GM19238 (cell line): ENCODE measurements at regions not wholly inside any gene's neighbourhood (a gene's known extent, or its start where the extent isn't known, plus 50 kb on each side); places are given as distances from the start of the nearest gene placed in this dataset.
A peak's percentile ranks its signal among the peaks of the same experiment; 100 is the strongest.
"Not testable (repeated sequence)": the region's sequence is repeated elsewhere in the genome, so short reads cannot be mapped to it uniquely, and the experiment has no call there.

Source experiments
- DNase-seq: peaks from one replicate; pipeline ENCODE4 v3.0.0; 2011; ENCODE audit warnings: low spot score; ENCODE audit not compliant: insufficient read length

GRCh38 chrX:10676235-10676957 lies 56.0 kb upstream of the MID1 start:
- no peak for DNase-seq

GRCh38 chrX:10677490-10677889 lies 57.1 kb upstream of the MID1 start:
- DNase-seq, result no peak

- no peak for DNase-seq
Measured at GRCh38 chrX:10679387-10679786, 59.0 kb upstream of the MID1 start.

GRCh38 chrX:10681167-10681566 lies 60.8 kb upstream of the MID1 start:
- DNase-seq, result no peak

- not testable (repeated sequence) for DNase-seq
Measured at GRCh38 chrX:10683631-10684030, 63.2 kb upstream of the MID1 start.

GRCh38 chrX:10685923-10686595 lies 65.7 kb upstream of the MID1 start:
- DNase-seq, result no peak

- not testable (repeated sequence) for DNase-seq
Measured at GRCh38 chrX:10691751-10692150, 71.4 kb upstream of the MID1 start.

- DNase-seq, result no peak
Measured at GRCh38 chrX:10697616-10698317, 77.4 kb upstream of the MID1 start.

- DNase-seq, result no peak
Measured at GRCh38 chrX:10698318-10698640, 77.9 kb upstream of the MID1 start.

- DNase-seq, result no peak
Measured at GRCh38 chrX:10702031-10702430, 81.6 kb upstream of the MID1 start.

- not testable (repeated sequence) for DNase-seq
Measured at GRCh38 chrX:10706342-10706741, 86.0 kb upstream of the MID1 start.

GRCh38 chrX:10707773-10708172 lies 87.4 kb upstream of the MID1 start:
- DNase-seq, result no peak

- no peak for DNase-seq
Measured at GRCh38 chrX:10709276-10709675, 88.9 kb upstream of the MID1 start.

- no peak for DNase-seq
Measured at GRCh38 chrX:10714531-10714930, 94.1 kb upstream of the MID1 start.

- peak; percentile 7 for DNase-seq
Measured at GRCh38 chrX:10722851-10723250, 102.5 kb upstream of the MID1 start.

- peak; percentile 4 for DNase-seq
Measured at GRCh38 chrX:10725071-10725470, 104.7 kb upstream of the MID1 start.

- no peak for DNase-seq
Measured at GRCh38 chrX:10726647-10727046, 106.3 kb upstream of the MID1 start.

- no peak for DNase-seq
Measured at GRCh38 chrX:10728806-10729389, 108.5 kb upstream of the MID1 start.

- no peak for DNase-seq
Measured at GRCh38 chrX:10739426-10739825, 119.0 kb upstream of the MID1 start.

GRCh38 chrX:10741003-10741402 lies 120.6 kb upstream of the MID1 start:
- DNase-seq, result no peak

GRCh38 chrX:10741550-10741949 lies 121.2 kb upstream of the MID1 start:
- DNase-seq, result no peak

GRCh38 chrX:10743476-10743875 lies 123.1 kb upstream of the MID1 start:
- no peak for DNase-seq
